ENCODE measurements at regions not wholly inside any gene's neighbourhood (a gene's known extent, or its start where the extent isn't known, plus 50 kb on each side); places are given as distances from the start of the nearest gene placed in this dataset.

DNA sequence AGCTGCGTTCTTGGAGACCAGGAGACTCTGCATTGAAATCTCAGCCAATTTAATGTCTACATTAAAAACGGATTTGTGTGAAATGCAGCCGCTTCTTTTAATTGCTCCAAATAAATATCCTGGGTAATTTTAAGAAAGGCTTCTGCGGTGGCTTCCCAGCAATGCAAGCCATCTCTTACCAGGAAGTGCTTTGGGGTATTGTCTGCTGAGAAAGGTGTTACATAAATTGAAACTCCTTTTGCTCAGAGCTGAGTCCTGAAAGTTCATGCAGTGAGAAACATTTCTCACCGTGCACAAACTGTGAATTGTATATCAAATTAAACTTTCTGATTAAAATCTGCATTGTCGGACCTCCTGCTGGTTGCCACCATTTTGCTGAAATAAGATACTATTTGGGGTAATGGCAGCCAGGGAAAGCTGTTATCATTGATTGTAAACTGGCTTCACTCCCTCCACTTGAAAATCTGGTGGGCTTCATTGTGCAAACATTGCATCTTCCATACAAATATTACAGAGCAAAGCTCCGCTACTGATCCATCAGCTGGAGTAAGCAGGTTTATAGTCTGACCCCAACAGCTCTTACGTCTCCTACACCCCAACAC is 59.5 kb downstream of the ZIC5 start:
- no peak for DNase-seq

DNA sequence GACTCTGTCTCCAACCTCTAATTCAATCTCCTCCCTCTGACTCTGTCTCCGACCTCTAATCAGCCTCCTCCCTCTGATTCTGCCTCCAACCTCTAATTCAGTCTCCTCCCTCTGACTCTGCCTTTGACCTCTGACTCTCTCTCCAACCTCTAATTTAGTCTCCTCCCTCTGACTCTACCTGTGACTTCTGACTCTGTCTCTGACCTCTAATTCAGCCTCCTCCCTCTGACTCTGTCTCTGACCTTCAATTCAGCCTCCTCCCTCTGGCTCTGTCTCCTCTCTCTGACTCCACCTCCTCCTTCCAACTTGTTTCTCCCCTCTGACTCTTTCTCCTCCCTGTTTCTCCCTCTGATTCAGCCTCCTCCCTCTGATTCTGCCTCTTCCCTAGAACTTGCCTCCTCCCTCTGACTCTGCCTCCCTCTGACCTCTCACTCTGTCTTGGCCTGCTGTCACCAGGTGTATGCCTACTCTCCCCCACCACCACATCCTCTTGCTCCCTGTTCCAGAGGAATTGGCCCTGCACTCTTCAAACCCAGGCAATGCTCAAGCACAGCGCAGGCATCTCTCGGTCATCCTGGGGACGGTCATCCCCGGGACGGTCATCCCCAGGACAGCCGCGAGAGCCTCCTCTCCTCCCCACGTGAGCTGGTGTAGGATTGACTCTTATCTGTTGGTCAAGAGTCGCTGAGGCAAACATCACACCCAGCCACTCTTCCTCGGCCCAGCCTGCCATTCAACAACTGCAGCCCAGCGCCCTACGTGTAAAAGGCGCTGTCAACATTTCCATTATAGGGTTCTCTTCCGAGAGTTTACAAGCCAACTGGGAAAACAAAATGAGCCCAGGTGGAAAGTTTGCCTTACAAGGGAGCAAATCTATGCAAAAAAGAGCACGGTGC is 60.2 kb downstream of the ZIC5 start:
- DNase-seq, result no peak

DNA sequence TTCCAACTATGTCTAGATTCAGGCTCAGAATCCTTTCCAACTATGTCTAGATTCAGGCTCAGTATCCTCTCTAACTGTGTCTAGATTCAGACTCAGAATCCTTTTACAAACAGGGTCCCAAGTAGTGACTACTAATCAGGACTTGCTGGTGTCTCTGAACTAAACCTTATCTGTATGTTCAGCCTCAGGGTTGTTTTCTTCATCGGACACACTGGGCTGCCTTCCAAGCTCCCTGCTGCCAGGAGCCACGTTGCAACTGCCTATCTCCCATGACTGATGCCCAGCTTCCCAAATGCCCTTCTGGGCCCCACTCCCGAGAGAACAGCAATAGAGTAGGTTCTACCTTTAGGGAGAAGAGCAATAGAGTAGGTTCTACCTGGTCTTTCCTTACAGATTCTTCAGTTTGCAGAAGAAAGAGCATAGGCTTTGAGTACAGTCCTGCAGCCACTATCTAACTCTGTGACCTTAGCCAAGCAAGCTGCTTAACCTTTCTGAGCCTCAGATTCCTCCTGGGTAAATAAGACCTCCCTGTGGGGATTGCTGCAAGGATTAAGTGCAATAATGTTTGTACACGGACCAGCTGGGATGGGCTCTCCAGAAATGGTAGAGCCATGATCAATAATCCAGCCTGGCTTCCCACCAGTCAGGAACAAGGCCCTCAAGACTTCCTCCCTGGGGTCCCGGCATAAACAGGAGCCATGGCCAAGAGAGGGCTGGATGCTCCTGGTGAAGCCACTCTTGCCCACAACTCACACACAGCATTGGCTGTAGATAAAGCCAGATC is 61.5 kb downstream of the ZIC5 start:
- no peak for DNase-seq

DNA sequence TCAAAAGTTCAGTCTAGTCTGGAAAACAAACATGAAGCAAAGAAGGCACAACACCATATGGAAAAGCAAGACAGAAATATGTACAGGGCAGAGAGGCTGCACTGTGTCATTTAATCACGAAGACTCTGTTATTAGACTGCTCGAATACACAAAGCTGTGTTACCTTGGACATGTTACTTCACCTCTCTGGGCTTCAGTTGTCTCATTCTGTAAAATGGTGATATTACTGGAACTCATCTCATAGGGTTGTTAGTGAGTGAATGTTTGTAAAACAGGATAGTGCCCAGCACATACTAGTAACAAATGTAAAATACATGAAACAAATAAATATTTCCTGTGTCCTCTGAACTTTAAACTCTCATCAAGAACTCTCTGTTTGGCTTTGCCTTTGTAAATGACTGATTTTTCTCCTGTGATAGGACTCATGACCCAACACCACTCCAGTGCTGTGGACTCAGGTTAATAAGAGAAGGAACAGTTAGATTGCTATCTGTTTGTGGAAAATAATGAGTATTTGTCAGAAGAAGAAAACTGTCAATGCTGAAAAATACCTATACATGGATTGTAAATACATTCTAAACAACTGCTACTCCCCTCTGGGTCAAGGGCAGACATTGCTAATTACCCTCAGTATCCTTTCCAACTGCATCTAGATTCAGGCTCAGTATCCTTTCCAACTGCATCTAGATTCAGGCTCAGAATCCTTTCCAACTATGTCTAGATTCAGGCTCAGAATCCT is 62.3 kb downstream of the ZIC5 start:
- no peak for DNase-seq

DNA sequence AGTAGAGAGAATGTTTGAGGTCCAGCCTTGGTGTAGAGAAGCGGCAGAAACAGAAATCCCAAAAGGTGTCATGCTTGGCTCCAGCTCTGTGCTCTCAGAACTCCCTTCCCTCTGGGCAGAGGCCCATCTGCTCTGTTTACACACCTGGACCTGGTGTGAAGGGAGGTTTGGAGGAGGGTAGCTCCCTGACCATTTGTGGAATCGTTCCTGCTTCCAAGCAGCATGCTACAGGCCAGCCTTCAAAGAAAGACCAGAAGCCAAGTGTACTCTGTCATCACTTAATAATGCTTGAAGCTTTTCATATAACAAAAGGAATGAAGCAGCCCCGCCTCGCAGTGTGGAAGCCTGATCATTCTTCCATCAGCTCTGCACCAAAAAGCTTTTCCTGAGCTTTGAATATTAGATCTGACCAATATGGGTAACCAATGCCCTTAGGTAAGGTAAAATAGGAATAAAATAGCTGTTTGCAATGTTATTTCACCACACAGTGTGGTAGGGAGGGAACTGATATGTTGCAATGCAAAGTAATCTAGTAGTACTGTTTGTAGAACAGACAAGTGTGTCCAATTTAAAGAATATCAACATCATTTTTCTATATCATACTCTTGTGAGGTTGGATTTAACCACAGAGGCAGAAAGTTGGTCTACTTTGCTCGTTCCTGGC is 63.3 kb downstream of the ZIC5 start:
- DNase-seq, result no peak

DNA sequence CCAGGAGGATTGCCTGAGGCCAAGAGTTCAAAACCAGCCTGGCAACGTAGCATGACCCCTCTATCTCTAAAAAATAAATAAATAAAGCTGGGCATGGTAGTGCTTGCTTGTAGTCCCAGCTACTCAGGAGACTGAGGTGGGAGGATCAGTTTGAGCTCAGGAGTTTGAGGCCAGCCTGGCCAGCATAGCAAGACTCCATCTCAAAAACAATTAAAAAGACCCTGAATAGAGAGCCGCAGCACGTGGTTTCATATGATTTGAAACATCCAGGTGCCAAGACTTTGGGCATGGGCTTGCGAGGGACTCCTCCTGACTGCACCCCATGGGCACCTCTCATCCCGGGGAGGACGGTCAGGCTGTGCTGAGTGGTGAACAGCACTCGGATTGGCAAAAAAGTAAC is 63.9 kb downstream of the ZIC5 start:
- no peak for DNase-seq

DNA sequence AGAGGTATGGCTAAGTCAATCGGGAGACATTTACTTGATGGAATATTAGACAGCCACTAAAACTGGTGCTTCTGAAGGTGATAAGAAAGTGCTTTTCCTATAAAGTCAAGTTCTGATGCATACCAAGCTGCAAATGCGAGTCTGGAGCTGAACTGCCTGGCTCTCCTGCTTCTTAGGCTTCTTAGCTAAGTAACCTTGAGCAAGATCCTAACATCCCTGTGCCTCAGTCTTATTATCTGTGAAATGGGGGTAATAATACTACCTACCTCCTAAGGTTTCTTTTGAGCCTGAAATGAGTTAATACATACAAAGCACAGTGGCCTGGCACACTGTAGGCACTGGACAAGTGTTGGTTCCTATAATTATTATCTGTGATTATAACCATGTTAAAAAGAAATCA is 64.5 kb downstream of the ZIC5 start:
- DNase-seq, result no peak

DNA sequence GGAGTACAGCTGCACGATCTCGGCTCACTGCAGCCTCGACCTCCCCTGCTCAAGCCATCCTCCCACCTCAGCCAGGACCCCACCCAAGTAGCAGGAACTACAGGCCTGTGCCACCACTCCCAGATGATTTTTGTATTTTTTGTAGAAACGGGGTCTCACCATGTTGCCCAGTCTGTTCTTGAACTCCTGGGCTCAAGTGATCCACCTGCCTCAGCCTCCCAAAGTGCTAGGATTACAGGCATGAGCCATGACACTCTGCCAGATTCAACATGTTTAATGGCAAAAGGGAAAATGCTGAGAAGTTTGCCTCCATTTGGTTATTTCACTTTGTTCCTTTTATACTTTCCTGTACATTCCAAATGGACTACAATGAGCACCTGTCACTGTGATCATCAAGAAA is 65.8 kb downstream of the ZIC5 start:
- no peak for DNase-seq

DNA sequence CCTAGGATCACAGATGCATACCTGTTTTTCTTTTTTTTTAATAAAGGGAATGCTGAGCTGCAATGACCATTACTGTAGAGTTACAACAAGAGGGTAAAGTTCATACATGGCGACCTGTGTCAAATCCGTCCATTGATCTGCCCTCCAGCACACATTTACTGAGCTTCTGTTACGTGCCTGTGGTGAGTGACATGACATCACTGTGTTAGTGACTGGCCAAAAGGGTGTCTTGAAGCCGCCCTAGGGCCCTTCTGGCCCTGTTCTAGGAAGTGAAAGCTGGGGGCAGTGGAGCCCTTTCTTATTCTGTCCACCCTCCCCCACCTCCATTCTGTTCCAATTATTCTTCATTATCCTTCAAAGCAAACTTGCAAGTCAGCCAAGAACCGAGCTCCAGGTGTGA is 66.3 kb downstream of the ZIC5 start:
- DNase-seq, result no peak

DNA sequence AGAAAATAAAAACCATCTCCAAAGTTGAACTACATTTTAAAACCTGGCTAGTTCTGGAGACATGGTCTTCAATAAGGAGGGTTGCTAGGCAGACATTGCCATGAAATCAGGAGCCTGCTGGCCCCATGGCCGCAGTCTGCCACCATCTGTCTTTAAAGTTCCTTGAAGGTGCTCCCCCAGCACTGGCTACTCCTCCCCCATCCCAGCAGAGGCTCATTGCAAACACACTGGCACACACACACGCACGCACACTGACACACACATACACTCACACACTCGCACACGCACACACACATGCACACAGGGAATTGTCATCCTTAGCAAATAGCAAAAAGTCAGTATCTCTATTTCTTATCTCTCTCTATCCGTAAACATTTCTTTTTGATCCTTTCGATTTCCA is 68.4 kb downstream of the ZIC5 start:
- no peak for DNase-seq

DNA sequence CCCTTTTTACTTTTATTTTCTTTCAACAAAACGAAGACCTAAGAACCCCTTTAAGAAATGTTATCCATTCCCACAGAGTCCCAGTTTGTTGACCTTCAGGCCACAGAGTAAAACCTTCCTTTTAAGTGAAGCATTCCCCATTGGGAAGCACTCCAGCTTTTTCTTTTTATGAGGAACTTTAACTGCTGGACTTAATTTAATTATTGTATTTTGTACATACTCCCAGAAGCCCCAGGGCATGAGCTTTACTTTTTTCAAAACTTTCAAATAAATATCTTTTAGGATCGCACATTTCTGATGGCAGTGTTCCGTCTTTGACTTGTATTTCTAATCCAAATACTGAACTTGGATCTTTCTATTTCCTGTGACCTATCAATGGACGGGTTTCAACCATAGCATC is 68.9 kb downstream of the ZIC5 start:
- DNase-seq, result no peak

DNA sequence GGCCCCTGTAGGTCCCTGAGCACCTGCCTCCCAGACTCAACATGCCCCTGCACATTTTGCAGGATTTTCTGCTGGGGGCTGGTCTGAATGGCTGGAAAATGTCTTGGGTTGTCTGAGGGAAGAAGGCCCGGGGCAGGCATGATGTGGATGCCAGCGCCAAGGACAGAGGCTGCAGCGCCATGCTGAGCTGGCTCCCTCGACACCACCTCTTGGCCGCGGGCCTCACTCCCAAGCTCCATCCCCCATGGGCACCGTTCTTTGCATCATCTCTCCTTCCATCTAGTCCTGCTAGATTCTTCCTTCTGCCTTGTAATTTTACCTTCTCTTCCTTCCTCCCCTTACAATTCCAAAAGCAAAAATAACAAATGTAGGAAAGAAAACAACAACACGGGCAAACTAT is 70.6 kb downstream of the ZIC5 start:
- no peak for DNase-seq

DNA sequence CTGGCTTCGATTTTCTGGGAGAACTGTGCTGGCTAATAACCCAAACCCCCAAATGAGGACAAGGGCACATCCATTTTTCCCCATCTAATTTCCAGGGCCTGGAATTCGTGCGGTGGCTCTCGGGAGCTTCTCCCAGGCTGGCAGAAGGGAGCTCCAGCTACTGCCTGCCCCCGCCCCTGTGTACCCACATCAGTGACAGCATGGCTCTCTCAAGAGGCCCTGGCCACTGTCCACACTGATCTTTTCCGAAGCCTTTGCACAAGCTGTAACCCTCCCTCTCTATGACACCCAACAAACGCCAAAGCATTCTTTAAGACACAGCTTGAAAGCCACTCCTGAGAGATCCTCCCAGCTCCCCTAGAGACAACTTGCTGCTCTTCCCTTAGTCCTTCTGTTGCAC is 73.1 kb downstream of the ZIC5 start:
- no peak for DNase-seq

DNA sequence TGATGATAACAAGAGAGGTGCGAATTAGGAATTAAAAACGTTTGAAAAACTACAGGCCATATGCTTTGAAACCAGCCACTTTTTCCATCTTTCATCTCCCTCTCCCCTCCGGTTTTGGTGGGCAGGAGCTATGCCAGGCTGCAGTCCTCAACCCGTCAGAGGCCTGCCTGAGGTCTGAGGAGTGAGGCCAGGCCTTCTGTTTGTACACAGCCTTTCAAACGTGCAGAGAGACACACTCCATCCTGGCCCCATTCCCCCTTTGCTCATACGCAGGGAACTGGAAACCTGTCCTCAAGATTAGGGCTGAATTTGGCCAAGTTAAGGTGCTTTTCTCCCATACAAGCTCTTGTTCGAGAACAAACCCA is 74.5 kb downstream of the ZIC5 start:
- DNase-seq, result no peak

DNA sequence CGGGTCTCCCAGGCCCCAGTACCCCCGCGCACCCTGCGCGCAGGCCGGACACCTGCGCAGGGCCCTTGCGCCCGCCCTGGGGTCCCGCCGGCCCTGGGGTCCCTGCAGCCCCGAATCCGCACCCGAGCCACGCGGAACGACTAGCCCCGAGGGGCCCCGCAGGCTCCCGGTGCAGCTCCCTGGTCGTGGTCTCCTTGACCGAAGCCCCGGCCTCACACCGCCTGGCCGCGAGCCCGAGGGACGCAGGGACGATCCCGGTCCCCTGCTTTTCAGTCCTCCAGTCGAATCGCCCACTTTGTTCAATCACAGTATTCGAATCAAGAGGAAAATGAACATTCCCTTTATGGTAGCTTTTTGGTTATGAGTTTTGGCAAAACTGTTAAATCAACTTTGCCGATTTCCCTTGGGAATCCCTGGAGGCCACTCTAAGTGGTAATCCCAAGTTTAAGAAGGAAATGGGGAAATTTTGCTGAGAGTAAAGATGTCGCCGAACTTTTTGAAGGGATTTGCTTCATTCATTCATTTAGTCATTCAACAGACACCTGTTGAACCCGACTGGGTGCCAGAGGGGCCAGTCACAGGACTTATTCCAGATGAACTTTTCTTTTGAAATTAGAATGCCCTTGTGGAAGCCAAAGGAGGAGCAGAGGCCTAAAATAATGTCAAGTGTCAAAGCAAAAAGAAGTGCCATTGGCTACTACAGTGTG is 75.0 kb downstream of the ZIC5 start:
- DNase-seq, result no peak

DNA sequence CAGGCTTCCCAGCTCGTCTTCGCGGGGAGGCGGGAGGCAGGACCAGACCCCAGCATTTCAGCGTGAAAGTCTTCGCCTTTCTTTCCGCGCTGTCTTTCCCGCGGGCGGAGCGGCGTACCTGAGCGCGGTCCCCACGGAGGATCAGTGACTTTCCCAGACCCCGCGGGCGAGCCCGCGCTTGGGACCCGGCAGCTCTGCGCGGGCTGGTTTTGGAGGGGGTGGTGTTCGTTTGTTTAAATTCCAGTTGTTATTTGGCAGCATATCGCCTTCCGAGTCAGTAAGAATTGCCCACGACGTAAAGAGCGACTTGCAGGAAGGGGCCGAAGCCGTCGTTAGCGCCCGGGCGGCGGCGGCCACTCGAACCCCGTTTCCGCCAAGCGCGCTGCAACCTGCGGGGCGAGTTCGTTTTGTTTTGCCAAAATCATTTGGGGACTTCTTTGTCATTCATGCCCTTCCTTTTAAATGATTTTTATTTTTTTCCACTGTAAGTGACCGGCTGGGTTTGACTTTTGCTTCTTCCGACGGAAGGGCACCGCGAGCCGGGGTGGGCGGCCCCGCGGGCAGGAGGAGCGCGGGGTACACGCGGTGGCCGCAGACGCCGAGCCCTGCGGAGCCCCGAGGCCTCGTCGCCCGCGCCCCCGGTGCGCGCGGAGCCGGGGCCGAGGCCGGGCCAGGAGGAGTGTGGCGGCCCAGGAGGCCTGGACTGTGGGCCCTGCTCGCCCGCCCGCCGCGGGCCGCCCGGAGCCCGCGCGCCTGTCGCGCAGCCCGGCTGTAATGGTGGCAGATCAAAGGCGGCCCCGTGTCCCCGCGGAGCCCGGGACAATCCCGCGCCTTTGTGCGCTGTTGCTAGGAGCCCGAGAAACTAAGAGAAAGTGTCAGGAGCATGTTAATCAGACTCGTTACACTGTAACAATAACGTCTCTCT is 75.9 kb downstream of the ZIC5 start:
- DNase-seq, result no peak

DNA sequence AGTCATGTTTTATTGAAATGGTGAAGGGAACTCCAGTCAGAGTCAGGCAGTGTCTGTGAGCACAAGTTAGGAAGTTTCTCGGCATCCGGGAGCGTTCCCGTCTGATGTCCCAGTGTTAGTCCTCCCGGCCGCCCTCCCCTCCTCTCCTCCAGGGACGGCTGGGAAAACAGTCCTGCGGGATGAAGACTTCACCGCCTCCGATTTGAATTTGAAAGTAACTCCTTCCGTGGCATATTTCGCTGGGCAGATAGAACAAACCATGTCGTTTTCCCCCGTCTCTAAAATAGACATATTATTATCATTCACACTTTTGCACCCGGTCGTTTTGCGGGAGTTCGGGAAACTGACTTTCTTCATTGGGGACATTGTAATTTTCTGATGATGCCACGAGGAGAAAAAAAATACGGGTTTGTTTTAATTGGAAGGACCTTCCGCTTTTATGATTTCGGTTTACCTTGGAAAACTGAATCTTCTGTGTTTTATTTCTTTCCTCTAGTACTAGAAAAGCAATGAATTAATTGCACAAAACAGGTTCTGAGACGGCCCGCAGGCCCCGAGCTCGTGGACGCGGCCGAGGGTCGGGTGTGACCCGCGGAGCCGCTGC is 76.6 kb downstream of the ZIC5 start:
- no peak for DNase-seq

DNA sequence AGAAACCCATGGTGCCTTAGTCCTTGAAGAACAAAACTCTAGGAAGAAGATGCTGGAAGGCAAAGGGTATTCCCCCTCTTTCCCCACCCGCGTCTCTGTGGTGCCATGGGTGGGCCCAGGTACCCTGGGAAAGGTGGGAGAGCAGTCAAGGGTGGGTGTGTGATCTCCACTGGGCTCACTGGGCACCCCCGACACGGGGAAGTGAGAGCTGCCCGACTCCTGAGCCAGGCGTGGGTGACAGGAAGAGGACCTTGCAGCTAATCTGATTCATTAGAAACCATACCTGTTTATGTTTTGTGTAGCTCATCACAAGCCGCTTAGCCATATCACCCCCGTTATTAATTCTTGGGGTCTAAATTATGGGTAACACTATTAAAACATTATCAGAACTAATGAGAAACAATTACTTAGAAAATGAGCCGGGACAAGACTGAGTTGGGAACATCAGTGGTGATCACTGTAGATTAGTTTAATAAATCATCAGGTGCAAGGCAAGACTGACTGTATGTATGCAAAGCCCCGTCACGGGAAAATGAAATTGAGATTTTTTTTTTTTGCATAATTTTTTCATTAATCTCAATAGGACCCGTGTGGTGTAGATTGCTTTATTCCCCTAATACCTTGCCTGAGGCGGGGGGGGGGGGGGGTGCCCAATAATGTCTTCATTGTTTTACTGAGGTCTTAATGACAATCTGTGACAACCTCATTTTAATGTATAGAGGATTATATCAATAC is 77.3 kb downstream of the ZIC5 start:
- no peak for DNase-seq

DNA sequence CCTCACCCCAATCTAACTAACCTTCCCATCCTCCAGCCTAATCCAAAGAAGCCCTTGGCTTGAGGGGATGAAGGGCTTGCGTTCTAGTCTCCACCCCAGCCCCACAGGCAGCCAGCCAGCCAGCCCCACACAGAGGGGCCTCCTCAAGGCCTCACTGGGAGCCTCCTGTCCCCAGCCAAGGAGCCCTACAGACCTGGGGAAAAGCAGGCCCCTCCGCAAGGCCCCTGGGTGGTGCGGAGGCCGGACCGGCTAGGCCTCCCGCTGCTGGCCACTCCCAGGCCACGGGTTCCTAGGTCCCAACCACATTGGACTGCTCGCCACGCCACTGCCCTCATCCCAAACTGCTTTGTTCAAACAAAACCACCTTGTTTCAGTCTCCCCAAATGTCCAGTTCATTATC is 78.0 kb downstream of the ZIC5 start:
- DNase-seq, result no peak
